Ishikawa (cell line): ENCODE measurements at regions not wholly inside any gene's neighbourhood (a gene's known extent, or its start where the extent isn't known, plus 50 kb on each side); places are given as distances from the start of the nearest gene placed in this dataset.

Experiments used
- CEBPB ChIP-seq: IDR thresholded peaks from 2 replicates; pipeline ENCODE4 v1.6.1; 2012
- CREB1 ChIP-seq: IDR thresholded peaks from 2 replicates; pipeline ENCODE4 v1.6.1; 2012; ENCODE audit warnings: low read depth
- EGR1 ChIP-seq: IDR thresholded peaks from 2 replicates; pipeline ENCODE4 v1.6.1; 2012
- EP300 ChIP-seq: IDR thresholded peaks from 2 replicates; pipeline ENCODE4 v1.6.1; 2012; ENCODE audit warnings: borderline replicate concordance
- FOXM1 ChIP-seq: IDR thresholded peaks from 2 replicates; pipeline ENCODE4 v1.6.1; 2012; ENCODE audit warnings: low read depth, borderline replicate concordance
- NFIC ChIP-seq: IDR thresholded peaks from 2 replicates; pipeline ENCODE4 v1.6.1; 2012
- RAD21 ChIP-seq: IDR thresholded peaks from 2 replicates; pipeline ENCODE4 v1.6.1; 2012; ENCODE audit warnings: low read depth
- TAF1 ChIP-seq: IDR thresholded peaks from 2 replicates; pipeline ENCODE4 v1.6.1; 2012; ENCODE audit warnings: low read depth, mild to moderate bottlenecking
- TCF12 ChIP-seq: IDR thresholded peaks from 2 replicates; pipeline ENCODE4 v1.6.1; 2012; ENCODE audit warnings: low read depth
- TEAD4 ChIP-seq: IDR thresholded peaks from 2 replicates; pipeline ENCODE4 v1.6.1; 2012
- YY1 ChIP-seq: IDR thresholded peaks from 2 replicates; pipeline ENCODE4 v1.6.1; 2012; ENCODE audit warnings: low read depth
- ZBTB7A ChIP-seq: IDR thresholded peaks from 2 replicates; pipeline ENCODE4 v1.6.1; 2012; ENCODE audit warnings: low read depth
- TF ChIP-seq, protein P1 (sequence below): IDR thresholded peaks from 2 replicates; pipeline ENCODE4 v1.6.1; 2012; ENCODE audit warnings: low read depth, mild to moderate bottlenecking
- TF ChIP-seq, protein P2 (sequence below): IDR thresholded peaks from 2 replicates; pipeline ENCODE4 v1.6.1; 2012
- TF ChIP-seq, protein P3 (sequence below): IDR thresholded peaks from 2 replicates; pipeline ENCODE4 v1.6.1; 2012

DNA sequence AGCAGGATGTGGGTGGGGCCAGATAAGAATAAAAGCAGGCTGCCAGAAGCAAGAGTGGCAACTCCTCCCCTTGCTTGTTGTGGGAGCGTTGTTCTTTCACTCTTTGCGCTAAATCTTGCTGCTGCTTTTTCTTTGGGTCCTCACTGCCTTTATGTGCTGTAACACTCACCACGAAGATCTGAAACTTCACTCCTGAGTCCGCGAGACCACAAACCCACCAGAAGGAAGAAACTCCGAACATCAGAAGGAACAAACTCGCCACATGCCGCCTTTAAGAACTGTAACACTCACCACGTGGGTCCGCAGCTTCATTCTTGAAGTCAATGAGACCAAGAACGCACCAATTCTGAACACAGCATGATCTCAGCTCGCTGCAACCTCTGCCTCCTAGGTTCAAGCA, 72.9 kb downstream of the IL12A start:
- TF ChIP-seq TAF1, result no peak
- no peak for TF ChIP-seq YY1
- TF ChIP-seq, protein P1, sequence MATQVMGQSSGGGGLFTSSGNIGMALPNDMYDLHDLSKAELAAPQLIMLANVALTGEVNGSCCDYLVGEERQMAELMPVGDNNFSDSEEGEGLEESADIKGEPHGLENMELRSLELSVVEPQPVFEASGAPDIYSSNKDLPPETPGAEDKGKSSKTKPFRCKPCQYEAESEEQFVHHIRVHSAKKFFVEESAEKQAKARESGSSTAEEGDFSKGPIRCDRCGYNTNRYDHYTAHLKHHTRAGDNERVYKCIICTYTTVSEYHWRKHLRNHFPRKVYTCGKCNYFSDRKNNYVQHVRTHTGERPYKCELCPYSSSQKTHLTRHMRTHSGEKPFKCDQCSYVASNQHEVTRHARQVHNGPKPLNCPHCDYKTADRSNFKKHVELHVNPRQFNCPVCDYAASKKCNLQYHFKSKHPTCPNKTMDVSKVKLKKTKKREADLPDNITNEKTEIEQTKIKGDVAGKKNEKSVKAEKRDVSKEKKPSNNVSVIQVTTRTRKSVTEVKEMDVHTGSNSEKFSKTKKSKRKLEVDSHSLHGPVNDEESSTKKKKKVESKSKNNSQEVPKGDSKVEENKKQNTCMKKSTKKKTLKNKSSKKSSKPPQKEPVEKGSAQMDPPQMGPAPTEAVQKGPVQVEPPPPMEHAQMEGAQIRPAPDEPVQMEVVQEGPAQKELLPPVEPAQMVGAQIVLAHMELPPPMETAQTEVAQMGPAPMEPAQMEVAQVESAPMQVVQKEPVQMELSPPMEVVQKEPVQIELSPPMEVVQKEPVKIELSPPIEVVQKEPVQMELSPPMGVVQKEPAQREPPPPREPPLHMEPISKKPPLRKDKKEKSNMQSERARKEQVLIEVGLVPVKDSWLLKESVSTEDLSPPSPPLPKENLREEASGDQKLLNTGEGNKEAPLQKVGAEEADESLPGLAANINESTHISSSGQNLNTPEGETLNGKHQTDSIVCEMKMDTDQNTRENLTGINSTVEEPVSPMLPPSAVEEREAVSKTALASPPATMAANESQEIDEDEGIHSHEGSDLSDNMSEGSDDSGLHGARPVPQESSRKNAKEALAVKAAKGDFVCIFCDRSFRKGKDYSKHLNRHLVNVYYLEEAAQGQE, result no peak

DNA sequence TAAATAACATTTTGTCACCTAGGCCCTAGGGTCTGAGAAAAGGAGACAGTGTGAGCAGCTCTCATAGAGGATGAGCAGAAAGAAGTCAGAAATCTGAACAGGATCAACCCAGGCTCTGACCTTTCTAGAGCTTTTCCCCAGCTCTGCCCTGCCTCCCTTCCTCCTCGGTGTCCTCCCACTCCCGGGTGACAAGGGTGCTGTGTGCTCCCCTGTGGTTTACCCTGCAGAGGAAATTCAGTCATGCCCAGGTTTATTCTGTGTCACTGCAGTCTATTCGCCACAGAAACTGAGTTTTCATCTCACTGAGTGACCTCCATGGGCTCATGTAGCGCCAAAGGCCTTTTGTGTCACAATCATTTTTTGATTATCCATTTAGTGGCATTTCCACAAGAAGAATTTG, 76.6 kb downstream of the IL12A start:
- TF ChIP-seq, protein P2, sequence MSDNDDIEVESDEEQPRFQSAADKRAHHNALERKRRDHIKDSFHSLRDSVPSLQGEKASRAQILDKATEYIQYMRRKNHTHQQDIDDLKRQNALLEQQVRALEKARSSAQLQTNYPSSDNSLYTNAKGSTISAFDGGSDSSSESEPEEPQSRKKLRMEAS, result no peak
- TF ChIP-seq TCF12, result no peak
- no peak for TF ChIP-seq EGR1
- TF ChIP-seq CEBPB, result no peak
- TF ChIP-seq, protein P3, sequence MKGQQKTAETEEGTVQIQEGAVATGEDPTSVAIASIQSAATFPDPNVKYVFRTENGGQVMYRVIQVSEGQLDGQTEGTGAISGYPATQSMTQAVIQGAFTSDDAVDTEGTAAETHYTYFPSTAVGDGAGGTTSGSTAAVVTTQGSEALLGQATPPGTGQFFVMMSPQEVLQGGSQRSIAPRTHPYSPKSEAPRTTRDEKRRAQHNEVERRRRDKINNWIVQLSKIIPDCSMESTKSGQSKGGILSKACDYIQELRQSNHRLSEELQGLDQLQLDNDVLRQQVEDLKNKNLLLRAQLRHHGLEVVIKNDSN, result no peak
- TF ChIP-seq NFIC, result no peak
- no peak for TF ChIP-seq FOXM1
- no peak for TF ChIP-seq EP300
- TF ChIP-seq TEAD4, result no peak
- no peak for TF ChIP-seq YY1
- TF ChIP-seq ZBTB7A, result no peak
- TF ChIP-seq TAF1, result no peak
- TF ChIP-seq, protein P1, result no peak
- no peak for TF ChIP-seq RAD21
- no peak for TF ChIP-seq CREB1

DNA sequence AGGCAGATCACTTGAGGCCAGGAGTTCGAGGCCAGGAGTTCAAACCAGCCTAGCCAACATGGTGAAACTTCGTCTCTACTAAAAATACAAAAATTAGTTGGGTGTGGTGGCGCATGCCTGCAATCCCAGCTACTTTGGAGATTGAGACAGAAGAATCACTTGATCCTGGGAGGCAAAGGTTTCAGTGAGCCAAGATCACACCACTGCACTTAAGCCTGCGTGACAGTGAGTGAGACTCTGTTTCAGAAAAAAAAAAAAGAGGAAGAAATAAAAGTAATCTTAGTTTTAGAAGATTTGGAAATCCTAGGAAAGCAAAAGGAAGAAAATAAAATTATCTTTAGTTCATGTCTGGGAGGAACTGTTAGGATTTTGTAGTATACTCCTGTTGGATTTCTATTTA, 77.2 kb downstream of the IL12A start:
- no peak for TF ChIP-seq TEAD4
- TF ChIP-seq EGR1, result no peak
- no peak for TF ChIP-seq FOXM1
- TF ChIP-seq RAD21, result no peak
- no peak for TF ChIP-seq NFIC

DNA sequence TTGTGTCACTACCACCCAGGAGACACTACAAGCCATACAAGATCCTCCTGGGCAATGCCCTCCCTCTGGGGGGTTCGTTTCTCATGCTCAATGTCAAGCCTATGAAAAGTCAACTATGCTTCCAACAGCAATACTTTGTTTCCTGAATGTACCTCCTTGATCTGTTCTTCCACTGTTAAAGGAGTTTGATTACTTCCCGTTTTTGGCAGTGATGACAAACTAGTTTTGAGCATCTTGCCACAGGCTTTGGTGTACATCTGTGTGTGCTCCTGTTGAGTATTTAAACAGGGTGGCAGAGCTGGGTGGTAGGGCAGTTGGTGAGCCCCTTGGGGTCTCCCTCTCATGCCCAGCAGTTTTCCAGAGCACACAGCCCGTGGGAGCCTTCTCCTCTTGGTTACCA, 81.4 kb downstream of the IL12A start:
- TF ChIP-seq TCF12 (no peak), NFIC (no peak), EGR1 (no peak), FOXM1 (no peak), YY1 (no peak)

DNA sequence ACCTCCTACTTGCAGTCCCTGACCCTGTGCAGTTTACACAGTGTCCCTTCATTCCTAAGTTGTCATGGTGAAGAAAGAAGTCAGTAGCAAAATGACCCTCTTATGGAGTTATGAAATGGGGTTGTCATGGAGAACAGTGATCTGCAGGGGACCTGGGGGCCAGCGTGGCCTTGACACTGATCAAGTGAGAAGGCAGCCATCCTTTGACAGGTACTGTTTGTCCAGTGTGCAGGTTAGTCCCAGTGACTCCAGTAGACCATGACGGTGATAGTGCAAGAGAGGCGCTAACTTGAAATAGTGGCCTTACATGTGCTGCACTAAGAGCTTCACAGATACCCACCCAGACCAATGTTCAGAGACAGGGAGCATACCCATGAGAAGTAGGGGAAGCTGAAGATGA, 87.9 kb downstream of the IL12A start:
- TF ChIP-seq FOXM1 (no peak), TAF1 (no peak), EGR1 (no peak), RAD21 (no peak), CREB1 (no peak), NFIC (no peak), TEAD4 (no peak), ZBTB7A (no peak), YY1 (no peak), TCF12 (no peak), EP300 (no peak)
- TF ChIP-seq, protein P2, result no peak
- TF ChIP-seq, protein P3, result no peak
- TF ChIP-seq, protein P1, result no peak
